ENCODE measurements at regions not wholly inside any gene's neighbourhood (a gene's known extent, or its start where the extent isn't known, plus 50 kb on each side); places are given as distances from the start of the nearest gene placed in this dataset.
A peak's percentile ranks its signal among the peaks of the same experiment; 100 is the strongest.
"Not testable (repeated sequence)": the region's sequence is repeated elsewhere in the genome, so short reads cannot be mapped to it uniquely, and the experiment has no call there.

DNA sequence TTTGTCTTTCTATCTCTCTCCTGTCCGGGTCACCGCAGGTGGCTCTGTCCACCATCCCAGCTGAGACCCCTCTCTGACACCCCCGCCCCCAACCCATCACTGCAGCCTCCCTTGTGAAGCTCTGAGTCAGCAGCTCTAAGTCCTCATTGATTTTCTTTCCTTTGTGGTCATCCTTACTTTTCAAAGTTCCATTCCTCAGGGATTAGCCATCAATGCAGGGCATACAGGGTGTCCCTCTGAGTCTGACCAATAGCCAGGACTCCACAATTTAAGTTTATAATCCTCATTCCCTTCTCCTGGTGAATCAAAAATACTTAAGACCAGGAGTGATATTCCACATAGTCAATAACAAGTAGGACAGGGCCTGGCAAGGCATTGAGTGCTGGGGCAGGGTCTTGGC lies 333.3 kb upstream of the CNR1 start (continued):
- TF ChIP-seq, protein P1, sequence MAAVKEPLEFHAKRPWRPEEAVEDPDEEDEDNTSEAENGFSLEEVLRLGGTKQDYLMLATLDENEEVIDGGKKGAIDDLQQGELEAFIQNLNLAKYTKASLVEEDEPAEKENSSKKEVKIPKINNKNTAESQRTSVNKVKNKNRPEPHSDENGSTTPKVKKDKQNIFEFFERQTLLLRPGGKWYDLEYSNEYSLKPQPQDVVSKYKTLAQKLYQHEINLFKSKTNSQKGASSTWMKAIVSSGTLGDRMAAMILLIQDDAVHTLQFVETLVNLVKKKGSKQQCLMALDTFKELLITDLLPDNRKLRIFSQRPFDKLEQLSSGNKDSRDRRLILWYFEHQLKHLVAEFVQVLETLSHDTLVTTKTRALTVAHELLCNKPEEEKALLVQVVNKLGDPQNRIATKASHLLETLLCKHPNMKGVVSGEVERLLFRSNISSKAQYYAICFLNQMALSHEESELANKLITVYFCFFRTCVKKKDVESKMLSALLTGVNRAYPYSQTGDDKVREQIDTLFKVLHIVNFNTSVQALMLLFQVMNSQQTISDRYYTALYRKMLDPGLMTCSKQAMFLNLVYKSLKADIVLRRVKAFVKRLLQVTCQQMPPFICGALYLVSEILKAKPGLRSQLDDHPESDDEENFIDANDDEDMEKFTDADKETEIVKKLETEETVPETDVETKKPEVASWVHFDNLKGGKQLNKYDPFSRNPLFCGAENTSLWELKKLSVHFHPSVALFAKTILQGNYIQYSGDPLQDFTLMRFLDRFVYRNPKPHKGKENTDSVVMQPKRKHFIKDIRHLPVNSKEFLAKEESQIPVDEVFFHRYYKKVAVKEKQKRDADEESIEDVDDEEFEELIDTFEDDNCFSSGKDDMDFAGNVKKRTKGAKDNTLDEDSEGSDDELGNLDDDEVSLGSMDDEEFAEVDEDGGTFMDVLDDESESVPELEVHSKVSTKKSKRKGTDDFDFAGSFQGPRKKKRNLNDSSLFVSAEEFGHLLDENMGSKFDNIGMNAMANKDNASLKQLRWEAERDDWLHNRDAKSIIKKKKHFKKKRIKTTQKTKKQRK (IDR thresholded peaks at IDR 0.05; ENCODE audit: low read depth, low read length) = no peak

DNA sequence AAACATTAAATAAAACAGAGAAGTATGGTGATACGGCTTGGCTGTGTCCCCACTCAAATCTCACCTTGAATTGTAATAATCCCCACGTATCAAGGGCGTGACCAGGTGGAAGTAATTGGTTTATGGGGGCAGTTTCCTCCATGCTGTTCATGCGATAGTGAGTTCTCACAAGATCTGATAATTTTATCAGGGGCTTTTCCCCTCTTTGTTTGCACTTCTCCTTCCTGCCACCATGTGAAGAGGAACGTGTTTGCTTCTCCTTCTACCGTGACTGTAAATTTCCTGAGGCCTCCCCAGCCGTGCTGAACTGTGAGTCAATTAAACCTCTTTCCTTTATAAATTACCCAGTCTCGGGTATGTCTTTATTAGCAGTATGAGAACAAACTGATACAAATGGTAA lies 331.3 kb upstream of the CNR1 start:
- 46% methylated on average over 8 of the region's 8 CpGs for WGBS (ENCODE audit: insufficient coverage, insufficient replicate concordance, low lambda C conversion rate, missing lambda C conversion rate)
- not testable (repeated sequence) for H3K27ac ChIP-seq (ENCODE audit: control insufficient read depth, insufficient read depth)

More for the DNA sequence above, 331.3 kb upstream of the CNR1 start:
- H3K79me2 ChIP-seq (ENCODE audit: control insufficient read depth, insufficient read depth, low read length); H2AFZ ChIP-seq (ENCODE audit: control insufficient read depth, low read depth, low read length); BruUV-seq (replicated peaks); CTCF ChIA-PET; H3K36me3 ChIP-seq (ENCODE audit: control insufficient read depth in 2 of 2, insufficient read depth in 2 of 2, low read length in 1 of 2); H3K27me3 ChIP-seq (replicated peaks in 1 of 2; ENCODE audit: control insufficient read depth in 2 of 2, insufficient read depth in 2 of 2, low read length in 1 of 2); in situ Hi-C loops (cut with MboI); H3K4me2 ChIP-seq (ENCODE audit: control insufficient read depth, insufficient read depth); H3K9ac ChIP-seq (ENCODE audit: control insufficient read depth, insufficient read depth, low read length); FAIRE-seq; ATAC-seq; DNase-seq (ENCODE audit: low read depth, low spot score); H3K4me3 ChIP-seq; H4K20me1 ChIP-seq (ENCODE audit: control insufficient read depth, insufficient read depth): not testable (repeated sequence)
- peaks cover 18% of the 10 kb centered on the region for H3K9me3 ChIP-seq (replicated peaks; ENCODE audit: control insufficient read depth, insufficient read depth, low read length)
- TF ChIP-seq CBX5 (IDR thresholded peaks at IDR 0.05; ENCODE audit: low read depth) = peak; percentile 58; the same call in 1 of the 2 replicates
- TF ChIP-seq, protein P2, sequence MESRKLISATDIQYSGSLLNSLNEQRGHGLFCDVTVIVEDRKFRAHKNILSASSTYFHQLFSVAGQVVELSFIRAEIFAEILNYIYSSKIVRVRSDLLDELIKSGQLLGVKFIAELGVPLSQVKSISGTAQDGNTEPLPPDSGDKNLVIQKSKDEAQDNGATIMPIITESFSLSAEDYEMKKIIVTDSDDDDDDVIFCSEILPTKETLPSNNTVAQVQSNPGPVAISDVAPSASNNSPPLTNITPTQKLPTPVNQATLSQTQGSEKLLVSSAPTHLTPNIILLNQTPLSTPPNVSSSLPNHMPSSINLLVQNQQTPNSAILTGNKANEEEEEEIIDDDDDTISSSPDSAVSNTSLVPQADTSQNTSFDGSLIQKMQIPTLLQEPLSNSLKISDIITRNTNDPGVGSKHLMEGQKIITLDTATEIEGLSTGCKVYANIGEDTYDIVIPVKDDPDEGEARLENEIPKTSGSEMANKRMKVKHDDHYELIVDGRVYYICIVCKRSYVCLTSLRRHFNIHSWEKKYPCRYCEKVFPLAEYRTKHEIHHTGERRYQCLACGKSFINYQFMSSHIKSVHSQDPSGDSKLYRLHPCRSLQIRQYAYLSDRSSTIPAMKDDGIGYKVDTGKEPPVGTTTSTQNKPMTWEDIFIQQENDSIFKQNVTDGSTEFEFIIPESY (IDR thresholded peaks at IDR 0.05) = peak; percentile 97
- TF ChIP-seq KLF5 (IDR thresholded peaks at IDR 0.05; ENCODE audit: partially characterized antibody) = peak; percentile 47
- ChIA-PET SMC1A (ENCODE audit: uncharacterized antibody, unreplicated experiment) (interaction anchor here (0.9 to 7.9 kb wide), 9 partner anchors 16 to 316 kb away, joined by 3 to 48 read pairs (median 6); no protein-coding TSS in a partner anchor), POLR2A (interaction anchor here (0.9 to 1.0 kb wide), 2 partner anchors 131 to 153 kb away, joined by 3 to 7 read pairs; no protein-coding TSS in a partner anchor), RAD21 (ENCODE audit: unreplicated experiment) (interaction anchor here (0.6 to 5.2 kb wide), 4 partner anchors 47 to 284 kb away, joined by 3 to 47 read pairs (median 4); no protein-coding TSS in a partner anchor)
- intact Hi-C loops (cut with micrococcal nuclease; ENCODE audit: unreplicated experiment) = loop anchor here (5.0 to 10.0 kb wide), 2 partner anchors 210 to 793 kb away; partner anchors contain the start of gene AKIRIN2
- peaks cover 30% of the 10 kb centered on the region for H3K4me1 ChIP-seq (ENCODE audit: control insufficient read depth, insufficient read depth, low read length)
